ENCODE measurements at regions not wholly inside any gene's neighbourhood (a gene's known extent, or its start where the extent isn't known, plus 50 kb on each side); places are given as distances from the start of the nearest gene placed in this dataset.
A peak's percentile ranks its signal among the peaks of the same experiment; 100 is the strongest.
"Not testable (repeated sequence)": the region's sequence is repeated elsewhere in the genome, so short reads cannot be mapped to it uniquely, and the experiment has no call there.

GRCh38 chr6:23533944-23534343 is 592.1 kb upstream of the NRSN1 start:
- no peak for DNase-seq

GRCh38 chr6:23534351-23534750 is 591.7 kb upstream of the NRSN1 start:
- no peak for DNase-seq

GRCh38 chr6:23535101-23535500 is 590.9 kb upstream of the NRSN1 start:
- no peak for DNase-seq

GRCh38 chr6:23537828-23538227 is 588.2 kb upstream of the NRSN1 start:
- no peak for DNase-seq

- no peak for DNase-seq
Observed at GRCh38 chr6:23547851-23548250, 578.2 kb upstream of the NRSN1 start.

GRCh38 chr6:23554953-23555352 is 571.1 kb upstream of the NRSN1 start:
- not testable (repeated sequence) for DNase-seq

- no peak for DNase-seq
Observed at GRCh38 chr6:23559587-23560343, 566.2 kb upstream of the NRSN1 start.

- no peak for DNase-seq
Observed at GRCh38 chr6:23561732-23562131, 564.3 kb upstream of the NRSN1 start.

- DNase-seq = no peak
Observed at GRCh38 chr6:23562554-23562953, 563.5 kb upstream of the NRSN1 start.

- DNase-seq = no peak
Observed at GRCh38 chr6:23563323-23563722, 562.7 kb upstream of the NRSN1 start.

GRCh38 chr6:23566418-23566817 is 559.6 kb upstream of the NRSN1 start:
- DNase-seq = peak; percentile 39

- DNase-seq = no peak
Observed at GRCh38 chr6:23568292-23568691, 557.7 kb upstream of the NRSN1 start.

GRCh38 chr6:23584134-23584763 is 541.8 kb upstream of the NRSN1 start:
- DNase-seq = no peak

GRCh38 chr6:23587582-23587981 is 538.4 kb upstream of the NRSN1 start:
- DNase-seq = no peak

- DNase-seq = no peak
Observed at GRCh38 chr6:23589811-23590210, 536.2 kb upstream of the NRSN1 start.

- no peak for DNase-seq
Observed at GRCh38 chr6:23590498-23591126, 535.4 kb upstream of the NRSN1 start.

GRCh38 chr6:23591761-23592160 is 534.3 kb upstream of the NRSN1 start:
- DNase-seq = no peak

- DNase-seq = no peak
Observed at GRCh38 chr6:23600118-23600517, 525.9 kb upstream of the NRSN1 start.

GRCh38 chr6:23601811-23602345 is 524.1 kb upstream of the NRSN1 start:
- no peak for DNase-seq

- DNase-seq = no peak
Observed at GRCh38 chr6:23608931-23609435, 517.0 kb upstream of the NRSN1 start.

GRCh38 chr6:23611776-23612381 is 514.1 kb upstream of the NRSN1 start:
- no peak for DNase-seq

GRCh38 chr6:23618366-23618765 is 507.6 kb upstream of the NRSN1 start:
- no peak for DNase-seq

- DNase-seq = no peak
Observed at GRCh38 chr6:23620911-23621401, 505.1 kb upstream of the NRSN1 start.

Measured in COR-L47 (cell line).